Liver (tissue), 3 donors: ENCODE measurements at regions not wholly inside any gene's neighbourhood (a gene's known extent, or its start where the extent isn't known, plus 50 kb on each side); places are given as distances from the start of the nearest gene placed in this dataset.

ENCODE experiments used
- ATF3 ChIP-seq: IDR thresholded peaks from 2 replicates; pipeline ENCODE4 v1.6.1; 2016; ENCODE audit warnings: antibody characterized with exemption
- CTCF ChIP-seq: fragments of 150-350 bp; IDR thresholded peaks from 2 replicates; pipeline ENCODE4 v1.5.1; 2017; ENCODE audit warnings: improper control_type of control experiment, low read depth, low read length; ENCODE audit not compliant: missing input control
- FOXA1 ChIP-seq: IDR thresholded peaks from 2 replicates; pipeline ENCODE4 v1.6.1; 2016; ENCODE audit warnings: antibody characterized with exemption
- FOXA2 ChIP-seq: IDR thresholded peaks from 2 replicates; pipeline ENCODE4 v1.6.1; 2016; ENCODE audit warnings: antibody characterized with exemption
- GABPA ChIP-seq, 2 donors: IDR thresholded peaks in 1 of 2; conservative IDR thresholded peaks in 1 of 2; 2 replicates each; pipeline ENCODE4 v1.6.1; 2016; ENCODE audit warnings: antibody characterized with exemption in 2 of 2, mild to moderate bottlenecking in 1 of 2, moderate library complexity in 1 of 2
- HNF4A ChIP-seq, 2 donors: conservative IDR thresholded peaks; 2 replicates each; pipeline ENCODE4 v1.6.1; 2016; ENCODE audit warnings: antibody characterized with exemption in 2 of 2, mild to moderate bottlenecking in 2 of 2
- RAD21 ChIP-seq, 2 donors: IDR thresholded peaks; 2 replicates each; pipeline ENCODE4 v1.6.1; 2016; ENCODE audit warnings: antibody characterized with exemption in 2 of 2, mild to moderate bottlenecking in 2 of 2
- REST ChIP-seq: IDR thresholded peaks from 2 replicates; pipeline ENCODE4 v1.6.1; 2016; ENCODE audit warnings: antibody characterized with exemption, mild to moderate bottlenecking
- TAF1 ChIP-seq: conservative IDR thresholded peaks from 2 replicates; pipeline ENCODE4 v1.6.1; 2016; ENCODE audit warnings: antibody characterized with exemption, mild to moderate bottlenecking
- YY1 ChIP-seq: IDR thresholded peaks from 2 replicates; pipeline ENCODE4 v1.6.1; 2016; ENCODE audit warnings: antibody characterized with exemption, mild to moderate bottlenecking
- TF ChIP-seq, protein P1 (sequence below): IDR thresholded peaks from 2 replicates; pipeline ENCODE4 v1.6.1; 2016; ENCODE audit warnings: antibody characterized with exemption
- donor health status: healthy.
- donor health status: healthy.

GRCh38 chr5:8843771-8844170 is 702.1 kb downstream of the SEMA5A start:
- no peak for TF ChIP-seq CTCF
- TF ChIP-seq RAD21 (IDR thresholded peaks at IDR 0.05), result no peak
- no peak for TF ChIP-seq YY1
- no peak for TF ChIP-seq GABPA (IDR thresholded peaks at IDR 0.05 in 1 of 2, conservative IDR thresholded peaks at IDR 0.05 in 1 of 2)
- TF ChIP-seq, protein P1, sequence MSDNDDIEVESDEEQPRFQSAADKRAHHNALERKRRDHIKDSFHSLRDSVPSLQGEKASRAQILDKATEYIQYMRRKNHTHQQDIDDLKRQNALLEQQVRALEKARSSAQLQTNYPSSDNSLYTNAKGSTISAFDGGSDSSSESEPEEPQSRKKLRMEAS, result no peak
- TF ChIP-seq REST, result no peak
- TF ChIP-seq FOXA1, result no peak
- no peak for TF ChIP-seq TAF1
- no peak for TF ChIP-seq ATF3
- no peak for TF ChIP-seq FOXA2
- no peak for TF ChIP-seq HNF4A (conservative IDR thresholded peaks at IDR 0.05)
